Left forelimb (tissue), 1 donor: ENCODE measurements at regions not wholly inside any gene's neighbourhood (a gene's known extent, or its start where the extent isn't known, plus 50 kb on each side); places are given as distances from the start of the nearest gene placed in this dataset.
A peak's percentile ranks its signal among the peaks of the same experiment; 100 is the strongest.
"Not testable (repeated sequence)": the region's sequence is repeated elsewhere in the genome, so short reads cannot be mapped to it uniquely, and the experiment has no call there.

ENCODE experiments used
- DNase-seq: peaks from one replicate; pipeline ENCODE4 v3.0.0-alpha.2; 2018; ENCODE audit warnings: low spot score

DNA sequence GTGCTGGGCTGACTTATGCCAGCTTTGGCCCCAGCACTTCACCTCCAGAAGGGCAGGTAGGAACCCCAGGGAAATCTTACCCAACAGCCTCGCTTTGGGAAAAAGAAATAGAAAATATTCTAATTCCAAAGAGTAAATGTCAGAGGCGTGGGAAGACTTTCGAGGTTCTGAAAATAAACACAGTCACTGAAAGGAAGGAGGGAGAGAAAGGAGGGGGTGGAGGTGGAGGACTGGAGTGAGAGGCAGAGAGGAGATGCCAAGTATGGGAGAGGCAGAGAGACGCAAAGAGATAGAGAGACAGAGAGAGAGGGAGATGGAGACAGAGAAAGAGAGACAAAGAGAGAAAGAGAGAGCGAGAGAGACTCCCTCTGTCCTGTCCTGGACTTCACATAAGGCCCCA lies 395.0 kb downstream of the PTPRU start:
- peak; percentile 37 for DNase-seq

DNA sequence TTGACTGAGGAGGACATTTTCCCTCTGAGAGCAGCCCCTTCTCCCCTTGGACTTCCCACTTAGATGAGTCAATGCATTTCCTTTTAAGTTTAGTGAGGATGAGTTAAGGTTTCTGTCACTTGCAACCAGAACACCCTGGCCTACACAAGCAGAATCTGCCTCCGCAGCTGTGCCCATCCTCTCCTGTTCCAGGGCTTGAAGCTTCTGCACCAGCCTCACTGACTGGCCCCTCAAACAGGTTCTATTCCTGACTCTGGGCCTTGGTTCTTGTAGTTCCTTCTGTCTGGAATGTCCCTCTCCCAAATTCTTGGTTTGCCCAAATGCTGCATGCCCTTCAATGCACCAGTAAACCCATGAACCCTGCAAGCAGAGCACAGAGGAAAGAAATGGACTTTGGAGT lies 394.4 kb downstream of the PTPRU start:
- no peak for DNase-seq

GRCh38 chr1:29629814-29630516 lies 393.6 kb downstream of the PTPRU start:
- peak; percentile 31 for DNase-seq

- DNase-seq = no peak
Observed at GRCh38 chr1:29629401-29629800, 393.1 kb downstream of the PTPRU start.

DNA sequence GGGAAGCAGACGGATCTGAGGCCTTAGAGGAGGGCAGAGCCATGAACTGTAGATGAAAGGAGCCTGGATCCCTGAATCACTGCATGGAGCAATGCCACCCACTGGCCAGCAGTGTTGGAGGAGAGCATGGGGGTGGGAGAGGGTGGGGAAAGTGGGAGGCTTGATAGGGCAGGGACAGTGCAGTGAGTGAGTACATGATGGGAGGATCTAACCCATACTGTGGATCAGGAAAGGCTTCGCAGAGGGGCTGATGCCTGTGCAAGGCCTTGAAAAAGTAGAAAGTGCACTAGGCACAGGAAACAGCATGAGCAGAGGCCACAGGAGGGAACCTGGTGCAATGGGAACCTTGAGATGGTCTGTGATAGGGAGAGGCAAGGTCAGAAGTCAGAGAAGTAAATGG lies 391.9 kb downstream of the PTPRU start:
- peak; percentile 9 for DNase-seq

GRCh38 chr1:29626726-29627125 lies 390.4 kb downstream of the PTPRU start:
- DNase-seq = peak; percentile 55

GRCh38 chr1:29626066-29626465 lies 389.7 kb downstream of the PTPRU start:
- peak; percentile 42 for DNase-seq

GRCh38 chr1:29625084-29625420 lies 388.7 kb downstream of the PTPRU start:
- DNase-seq = peak; percentile 48

DNA sequence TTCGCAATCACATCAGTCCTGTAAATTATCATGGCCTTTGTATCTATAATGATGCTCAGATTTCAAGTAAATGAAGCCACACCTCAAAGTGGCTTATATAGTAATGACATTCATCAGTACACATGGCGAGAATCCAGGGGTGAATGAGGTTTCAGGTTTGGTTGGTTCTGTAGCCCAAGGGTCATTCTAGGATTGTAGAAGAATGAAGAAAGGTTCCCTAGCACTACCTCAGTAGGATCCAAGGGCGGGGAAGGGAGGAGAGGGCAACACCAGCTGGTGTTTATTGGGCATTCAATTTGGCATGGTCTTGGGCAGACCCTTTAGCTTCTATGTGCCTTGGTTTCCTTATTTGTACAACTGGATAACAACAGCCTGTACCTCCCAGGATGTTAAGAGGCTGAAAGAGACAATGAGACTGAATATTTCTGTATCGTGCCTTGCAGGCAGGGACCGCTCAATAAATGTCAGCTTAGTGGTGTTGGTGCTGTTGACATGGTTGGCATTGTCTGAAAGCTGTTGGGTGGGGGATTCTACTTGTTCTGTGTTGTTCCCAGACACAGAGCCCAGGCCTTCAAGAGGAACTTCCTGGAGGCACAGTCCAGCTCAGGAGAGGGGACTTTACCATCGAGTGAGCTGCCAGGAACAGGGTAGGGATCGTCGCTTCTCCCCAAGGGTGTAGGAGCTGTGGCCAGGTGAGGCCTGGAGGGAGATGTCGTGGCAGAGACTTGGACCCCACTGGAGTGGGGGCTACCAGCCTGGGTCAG lies 388.2 kb downstream of the PTPRU start:
- peak; percentile 54 for DNase-seq

GRCh38 chr1:29623501-29623900 lies 387.2 kb downstream of the PTPRU start:
- peak; percentile 38 for DNase-seq

DNA sequence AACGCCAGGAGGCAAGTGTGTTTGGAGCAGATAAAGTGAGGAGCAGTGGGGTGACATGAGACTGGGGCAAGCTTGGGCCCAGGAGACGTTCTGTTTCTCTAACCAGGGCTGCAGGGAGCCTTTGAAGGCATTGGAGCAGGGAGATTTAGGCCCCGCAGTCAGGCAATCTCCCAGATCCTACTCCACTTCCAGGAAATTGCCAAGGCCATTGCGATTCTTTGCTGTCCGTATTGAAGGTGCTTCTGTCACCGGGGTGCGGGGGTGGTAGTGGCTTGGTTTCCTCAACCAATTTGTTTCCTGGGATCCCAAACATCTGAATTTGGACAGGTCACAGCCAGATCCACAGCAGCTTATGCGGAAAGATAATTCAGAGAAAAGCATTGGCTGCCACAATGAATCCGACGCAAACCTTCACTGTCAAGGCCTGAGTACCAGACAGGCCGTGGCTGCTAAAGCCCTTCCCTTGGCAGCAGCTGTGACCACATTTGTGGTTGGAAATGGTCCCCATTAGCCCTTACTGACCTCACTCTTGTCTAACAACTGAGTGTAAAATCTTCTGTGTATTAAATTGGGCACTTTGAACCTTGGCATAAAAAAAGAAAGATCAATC lies 385.6 kb downstream of the PTPRU start:
- peak; percentile 26 for DNase-seq

DNA sequence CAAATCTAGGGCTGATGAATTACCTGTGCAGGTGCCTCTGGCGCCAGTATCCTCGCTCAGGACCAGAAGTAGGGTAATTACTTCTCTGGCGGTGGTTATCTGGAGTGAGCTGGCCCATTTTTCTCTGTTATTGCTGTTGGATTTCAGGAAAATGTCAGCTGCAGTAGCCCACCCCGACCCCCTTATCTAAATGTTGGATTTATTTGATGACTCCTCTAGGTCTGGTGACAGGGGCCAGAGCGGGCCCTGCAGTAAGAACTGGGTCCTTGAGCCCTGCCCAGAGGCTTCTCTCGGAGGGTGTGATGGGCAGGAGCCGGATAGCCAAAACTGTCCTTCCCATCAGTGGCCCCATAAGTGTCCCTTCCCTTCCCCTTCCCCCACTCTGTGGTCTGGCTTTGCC lies 384.3 kb downstream of the PTPRU start:
- no peak for DNase-seq

- DNase-seq = no peak
Observed at GRCh38 chr1:29607236-29607635, 370.9 kb downstream of the PTPRU start.

DNA sequence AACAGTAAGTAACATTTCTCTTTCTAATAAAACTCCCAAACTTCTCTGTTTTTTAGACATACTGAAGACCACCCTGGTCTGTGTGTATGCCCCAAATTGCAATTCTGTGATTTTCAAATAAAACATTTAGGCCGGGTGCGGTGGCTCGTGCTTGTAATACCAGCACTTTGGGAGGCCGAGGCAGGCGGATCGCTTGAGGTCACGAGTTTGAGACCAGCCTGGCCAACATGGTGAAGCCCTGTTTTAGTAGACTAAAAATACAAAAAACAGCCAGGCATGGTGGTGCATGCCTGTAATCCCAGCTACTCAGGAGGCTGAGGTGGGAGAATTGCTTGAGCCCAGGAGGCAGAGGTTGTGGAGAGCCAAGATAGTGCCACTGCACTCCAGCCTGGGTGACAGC lies 368.5 kb downstream of the PTPRU start:
- not testable (repeated sequence) for DNase-seq

DNA sequence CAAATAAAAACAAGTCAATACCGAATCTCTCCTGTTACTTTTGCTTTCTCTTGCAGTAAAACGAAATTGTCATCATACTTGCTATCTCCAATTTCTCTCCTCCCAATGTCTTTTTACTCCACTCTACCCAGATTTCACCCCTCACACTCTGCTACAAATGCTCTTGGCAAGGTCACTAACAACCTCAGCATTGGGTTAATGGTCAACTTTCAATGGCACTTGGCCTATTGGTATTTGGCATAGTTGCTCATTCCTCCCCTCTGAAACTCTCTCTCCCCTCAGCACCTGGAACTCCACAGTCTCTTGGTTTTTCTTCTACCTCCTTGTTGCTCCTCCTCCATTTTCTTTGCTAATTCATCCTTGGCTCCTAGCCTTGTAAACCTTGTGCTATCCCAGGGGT lies 367.3 kb downstream of the PTPRU start:
- no peak for DNase-seq

DNA sequence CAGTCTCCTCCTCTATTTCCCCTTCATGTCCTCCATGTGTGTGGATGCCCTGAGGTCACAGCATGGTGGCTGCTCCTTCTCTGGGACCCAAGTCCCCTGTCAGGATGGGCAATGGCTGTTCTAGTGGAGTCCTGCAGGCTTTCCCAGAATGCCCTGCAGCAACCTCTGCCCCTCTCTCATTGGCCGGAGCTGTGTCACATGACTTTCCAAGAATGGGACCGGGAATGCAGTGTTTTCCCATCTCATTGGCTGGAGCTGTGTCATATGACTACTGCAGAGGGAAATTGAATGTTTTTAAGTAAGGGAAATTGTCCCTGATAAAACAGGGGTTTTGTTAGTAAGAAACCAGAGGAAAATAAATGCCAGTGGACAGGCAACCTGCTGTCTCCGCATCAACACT lies 365.9 kb downstream of the PTPRU start:
- no peak for DNase-seq

DNA sequence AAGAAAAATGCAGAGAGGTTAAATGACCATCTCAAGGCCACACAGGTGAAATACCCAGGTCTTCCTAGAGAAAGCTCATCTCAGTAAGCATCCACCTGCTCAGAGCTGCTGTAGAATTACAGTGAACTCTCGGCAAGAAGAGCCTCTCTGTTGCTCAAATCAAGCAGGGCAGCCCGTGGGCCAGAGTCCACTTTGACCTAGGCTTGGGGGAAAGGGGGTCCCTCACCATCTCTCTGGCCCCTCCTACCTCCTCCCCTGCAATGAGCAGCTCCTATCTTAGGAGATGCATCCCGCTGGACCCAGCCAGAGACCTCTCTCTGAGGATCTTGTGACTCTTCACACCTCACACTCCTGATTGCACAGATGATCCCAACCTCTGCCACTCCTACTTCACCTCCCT lies 364.7 kb downstream of the PTPRU start:
- DNase-seq = no peak

DNA sequence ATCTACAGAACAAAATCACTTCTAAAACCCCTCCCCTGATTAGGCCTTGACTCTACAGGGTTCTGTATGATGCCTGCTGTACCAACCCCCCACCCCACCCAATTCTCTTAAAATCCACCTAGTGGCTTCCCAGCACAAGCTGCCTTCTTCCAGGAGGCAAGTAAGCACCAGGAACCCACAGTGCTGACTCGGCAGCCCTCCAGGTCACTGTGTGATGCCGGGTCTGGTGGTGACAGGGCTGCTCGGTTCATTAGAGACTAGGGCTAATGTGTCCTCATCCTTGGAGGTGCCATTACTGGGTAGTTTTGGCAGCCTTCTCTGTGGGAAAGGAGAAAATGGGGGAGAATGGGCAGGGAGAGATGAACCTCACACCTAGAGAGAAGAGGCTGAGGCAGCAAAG lies 363.5 kb downstream of the PTPRU start:
- DNase-seq = no peak

- no peak for DNase-seq
Observed at GRCh38 chr1:29599071-29599470, 362.7 kb downstream of the PTPRU start.

- no peak for DNase-seq
Observed at GRCh38 chr1:29597861-29598260, 361.5 kb downstream of the PTPRU start.

DNA sequence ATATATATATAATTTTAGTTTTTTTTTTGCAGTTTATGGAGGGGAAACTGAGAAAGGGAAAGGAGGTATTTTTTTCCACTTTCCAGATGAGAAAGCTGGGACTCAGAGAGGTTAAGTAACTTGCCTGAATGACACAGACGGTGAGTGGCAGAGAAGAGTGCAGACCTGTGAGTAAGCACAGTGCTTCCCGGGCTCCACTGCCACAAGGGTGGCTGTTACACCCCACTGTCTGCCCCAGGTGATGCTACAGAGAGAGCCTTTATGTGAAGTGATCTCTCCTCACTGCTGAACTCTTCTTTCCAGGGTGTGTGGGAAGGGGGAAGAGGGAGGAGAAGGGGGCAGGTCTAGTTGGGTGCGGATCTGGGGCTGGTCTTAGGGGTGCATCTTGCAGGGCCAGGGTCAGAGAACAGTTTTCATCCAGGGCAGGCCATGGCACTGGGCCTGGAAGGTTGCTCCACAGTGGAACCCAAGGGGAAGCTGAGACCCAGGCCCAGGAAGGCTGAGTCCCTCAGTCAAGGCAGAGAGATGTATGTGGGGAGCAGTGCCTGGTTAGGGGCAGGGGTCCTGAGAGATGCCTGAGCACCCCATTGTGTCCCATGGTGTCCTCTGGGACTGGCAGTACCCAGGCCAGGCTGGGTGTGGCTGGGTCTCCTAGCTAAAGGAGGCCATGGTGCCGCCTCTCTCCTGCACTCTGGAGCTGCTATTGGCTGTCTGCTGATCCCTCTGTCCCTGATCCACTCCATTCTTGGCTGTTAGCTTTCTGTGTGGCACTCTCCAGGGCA lies 357.5 kb downstream of the PTPRU start:
- DNase-seq = no peak

DNA sequence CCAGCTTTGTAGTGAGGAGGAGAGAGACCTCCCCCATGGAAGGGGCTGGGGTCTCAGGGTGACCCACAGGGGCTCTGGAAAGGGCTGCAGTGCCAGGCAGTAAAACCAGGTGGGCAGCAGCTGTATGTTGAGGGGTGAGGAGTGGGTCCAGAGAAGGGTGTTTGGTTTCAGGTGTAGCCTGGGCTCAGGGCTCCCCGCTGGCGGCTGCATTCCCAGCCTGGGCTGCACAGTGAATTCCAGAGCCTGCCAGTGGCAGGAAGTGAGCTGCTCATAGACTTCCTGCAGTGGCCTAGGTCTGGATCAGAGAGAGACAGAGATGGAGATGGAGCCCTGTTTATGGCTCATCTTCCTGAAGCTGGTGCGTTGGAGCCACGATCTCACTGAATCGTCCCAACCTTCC lies 356.4 kb downstream of the PTPRU start:
- DNase-seq = no peak

DNA sequence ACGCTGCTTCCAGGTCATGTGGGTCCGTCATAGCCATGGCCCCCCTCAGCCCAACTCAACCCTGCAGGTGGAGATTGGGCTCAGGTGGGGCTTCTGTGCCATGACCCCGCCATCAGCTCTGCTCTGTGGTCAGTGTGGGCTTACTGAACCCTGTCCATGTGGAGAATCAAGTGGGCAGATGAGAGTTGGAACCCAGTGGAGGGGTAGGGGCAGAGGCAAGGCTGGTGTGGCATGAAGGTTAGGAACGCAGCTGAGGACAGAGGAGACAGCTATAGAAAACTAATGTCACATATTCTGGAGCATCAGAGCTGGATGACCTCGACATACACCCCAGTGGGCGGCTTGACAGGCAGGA lies 355.9 kb downstream of the PTPRU start:
- no peak for DNase-seq
